HG03520 (cell line): ENCODE measurements at regions not wholly inside any gene's neighbourhood (a gene's known extent, or its start where the extent isn't known, plus 50 kb on each side); places are given as distances from the start of the nearest gene placed in this dataset.

Source experiments
- ATAC-seq: cut with Tn5 transposase; IDR thresholded peaks from one replicate; pipeline ENCODE4 v1.9.1; 2021; ENCODE audit warnings: mild to moderate bottlenecking, moderate library complexity; ENCODE audit not compliant: unreplicated experiment

DNA sequence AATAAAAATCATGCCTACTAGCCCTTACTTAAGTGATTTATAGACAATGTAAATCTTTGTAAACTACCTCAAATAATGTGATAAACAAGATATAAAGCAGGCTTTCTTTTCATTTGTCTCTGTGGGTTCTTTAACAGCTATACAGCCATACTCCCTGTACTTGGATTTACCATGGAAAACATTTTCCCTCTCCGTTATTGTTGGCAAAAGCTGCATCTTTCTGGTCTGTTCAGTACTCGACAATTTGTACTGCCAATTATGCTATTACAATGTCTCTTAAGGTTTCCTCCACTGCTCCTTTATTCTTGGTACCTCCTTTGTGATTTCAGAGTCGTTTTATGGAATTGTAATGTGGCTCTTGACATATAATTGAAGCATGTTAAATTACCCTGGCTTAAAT, 426.3 kb upstream of the PKDCC start:
- no peak for ATAC-seq

GRCh38 chr2:41622301-41622700, 425.5 kb upstream of the PKDCC start:
- ATAC-seq = no peak

DNA sequence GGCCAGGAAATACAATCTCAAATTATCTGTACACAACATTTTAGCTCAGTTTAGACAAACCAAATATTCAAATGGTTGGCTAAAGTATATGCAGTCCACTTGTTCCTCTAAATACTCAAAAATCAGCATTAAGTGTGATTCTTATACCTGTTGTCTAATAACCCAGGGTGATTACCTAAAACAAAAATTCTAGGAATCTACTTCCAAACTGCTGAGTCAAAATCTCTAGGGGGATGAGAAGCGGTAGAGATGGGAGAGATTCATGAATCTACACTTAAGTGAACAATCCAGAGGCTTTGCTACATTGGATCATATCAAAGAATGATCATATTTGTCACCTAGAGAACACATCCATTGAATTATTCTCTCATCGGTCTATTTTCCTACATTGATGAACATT, 420.9 kb upstream of the PKDCC start:
- no peak for ATAC-seq

DNA sequence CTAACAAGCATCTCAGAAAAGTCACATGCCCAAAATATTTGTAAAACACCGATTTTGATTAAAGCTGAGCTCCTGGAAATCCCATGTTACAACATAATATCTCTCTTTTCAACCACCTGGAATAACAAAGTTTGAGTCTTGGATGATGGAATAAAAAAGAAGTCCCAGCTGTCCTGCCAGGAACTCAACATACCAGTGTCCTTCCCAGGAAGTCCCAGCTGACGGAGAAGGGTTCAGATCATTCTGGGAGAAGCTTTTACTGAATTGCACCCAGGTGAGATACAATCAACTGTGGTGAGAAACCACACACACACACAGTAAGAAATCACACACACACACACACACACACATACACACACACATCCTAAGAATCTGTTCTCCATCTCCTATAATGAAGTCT, 413.1 kb upstream of the PKDCC start:
- ATAC-seq = no peak

GRCh38 chr2:41644936-41645335, 402.9 kb upstream of the PKDCC start:
- no peak for ATAC-seq

DNA sequence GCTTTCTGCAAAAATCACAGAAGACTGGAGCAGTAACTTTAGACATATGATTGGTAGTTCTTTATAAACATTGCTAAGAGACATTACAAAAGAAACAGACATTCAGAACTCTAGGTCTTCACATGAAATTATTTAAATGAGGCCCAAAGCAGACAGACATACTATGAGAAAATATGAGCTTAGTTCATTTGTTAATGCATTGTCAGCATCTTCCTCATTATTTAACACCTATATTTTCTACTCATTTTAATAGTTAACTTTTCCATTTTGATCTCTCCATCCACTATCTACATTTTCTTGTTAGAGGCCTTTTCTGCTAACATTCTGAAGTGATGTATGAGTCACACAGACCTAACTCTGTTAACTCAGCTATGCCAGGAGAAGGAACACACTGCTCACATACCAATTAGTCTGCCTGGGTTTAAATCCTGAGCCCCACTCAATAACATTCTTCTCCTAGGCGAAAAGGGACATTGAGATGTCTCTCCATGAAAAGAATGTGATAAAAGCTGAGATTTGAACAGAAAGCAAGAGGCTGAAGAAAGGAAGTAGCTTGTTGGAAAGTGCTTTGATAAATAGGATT, 400.3 kb upstream of the PKDCC start:
- no peak for ATAC-seq

- no peak for ATAC-seq
Measured at GRCh38 chr2:41657226-41657625, 390.6 kb upstream of the PKDCC start.

DNA sequence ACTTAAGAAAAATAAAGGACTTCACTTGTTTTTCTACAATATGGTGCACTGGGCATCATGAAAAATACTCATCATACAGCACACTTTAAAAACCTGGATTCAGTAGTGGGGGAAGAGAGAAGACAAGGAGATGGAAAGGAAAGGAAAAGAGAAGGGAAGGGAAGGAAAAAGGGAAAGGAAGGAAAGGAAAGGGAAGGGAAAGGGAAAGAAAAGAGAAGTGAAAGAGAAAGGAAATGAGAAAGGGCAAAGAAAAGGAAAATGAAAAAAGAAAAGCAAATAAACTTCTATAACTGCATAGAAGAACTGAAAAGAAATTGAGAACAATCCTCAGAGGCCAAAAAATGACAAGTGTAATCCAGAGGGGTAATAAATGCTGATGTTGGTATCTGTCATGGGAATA, 388.1 kb upstream of the PKDCC start:
- no peak for ATAC-seq

GRCh38 chr2:41662461-41662860, 385.4 kb upstream of the PKDCC start:
- ATAC-seq = no peak

- no peak for ATAC-seq
Measured at GRCh38 chr2:41663056-41663455, 384.8 kb upstream of the PKDCC start.

DNA sequence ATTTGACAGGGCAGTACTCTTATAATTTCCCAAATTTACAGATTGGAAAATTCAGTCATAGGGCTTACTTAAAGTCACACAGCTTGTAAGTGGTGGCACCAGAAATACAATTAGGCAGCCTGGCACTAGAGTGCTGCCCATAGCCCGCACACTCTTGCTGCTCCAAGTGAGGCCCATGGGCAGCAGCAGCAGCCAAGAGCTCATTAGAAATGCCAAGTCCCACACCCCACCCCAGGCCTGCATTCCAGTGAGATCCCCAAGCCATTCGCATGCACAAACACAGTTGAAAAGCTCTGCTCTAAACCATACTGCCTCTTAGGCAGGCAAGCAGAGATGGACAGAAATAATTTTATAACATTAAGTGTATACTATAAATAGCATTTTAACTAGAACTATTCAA, 379.3 kb upstream of the PKDCC start:
- ATAC-seq = no peak

GRCh38 chr2:41678639-41679038, 369.2 kb upstream of the PKDCC start:
- no peak for ATAC-seq

DNA sequence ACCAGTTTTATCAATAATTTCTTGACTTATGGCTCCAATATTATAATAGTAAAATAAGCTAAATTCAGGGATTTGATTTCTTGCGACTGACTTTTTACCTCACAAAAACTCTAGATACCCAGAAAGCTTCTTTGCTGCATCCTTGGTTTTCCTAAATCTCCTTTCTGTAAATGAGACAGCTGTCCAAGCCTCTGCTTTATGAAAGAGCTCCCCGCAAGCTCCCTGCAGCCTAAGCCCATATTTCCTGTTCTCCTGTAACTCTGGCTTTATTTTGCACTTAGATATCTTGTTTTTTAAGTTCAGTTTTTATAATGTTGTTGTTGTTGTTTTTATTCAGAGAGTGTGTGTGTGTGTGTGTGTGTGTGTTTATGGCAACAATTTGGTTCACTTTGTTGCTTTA, 361.7 kb upstream of the PKDCC start:
- ATAC-seq = no peak

- ATAC-seq = no peak
Measured at GRCh38 chr2:41691561-41691960, 356.3 kb upstream of the PKDCC start.

DNA sequence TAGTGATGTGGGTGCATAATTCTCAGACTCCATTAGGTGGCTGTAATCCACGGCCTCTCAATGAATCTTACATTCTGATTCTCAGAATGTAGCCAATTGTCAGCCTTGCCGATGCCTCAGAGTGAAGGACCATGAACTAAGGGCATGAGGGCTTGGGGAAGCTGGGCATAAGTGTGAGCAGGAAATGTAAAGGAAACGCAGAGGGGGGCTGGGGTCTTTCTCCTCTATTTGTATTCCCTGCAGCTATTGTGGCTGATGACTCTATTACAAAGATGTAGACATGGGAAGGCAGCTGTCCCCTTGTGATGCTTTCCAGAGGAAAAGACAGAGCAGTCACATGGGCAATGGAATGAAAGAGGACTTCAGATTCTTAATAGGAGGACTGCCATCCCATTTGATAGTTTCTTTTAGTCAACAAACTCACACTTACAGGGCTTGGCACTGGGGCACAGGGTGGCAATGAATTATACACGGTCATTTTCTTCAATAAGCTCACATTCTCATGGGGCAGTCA, 353.2 kb upstream of the PKDCC start:
- ATAC-seq = no peak

DNA sequence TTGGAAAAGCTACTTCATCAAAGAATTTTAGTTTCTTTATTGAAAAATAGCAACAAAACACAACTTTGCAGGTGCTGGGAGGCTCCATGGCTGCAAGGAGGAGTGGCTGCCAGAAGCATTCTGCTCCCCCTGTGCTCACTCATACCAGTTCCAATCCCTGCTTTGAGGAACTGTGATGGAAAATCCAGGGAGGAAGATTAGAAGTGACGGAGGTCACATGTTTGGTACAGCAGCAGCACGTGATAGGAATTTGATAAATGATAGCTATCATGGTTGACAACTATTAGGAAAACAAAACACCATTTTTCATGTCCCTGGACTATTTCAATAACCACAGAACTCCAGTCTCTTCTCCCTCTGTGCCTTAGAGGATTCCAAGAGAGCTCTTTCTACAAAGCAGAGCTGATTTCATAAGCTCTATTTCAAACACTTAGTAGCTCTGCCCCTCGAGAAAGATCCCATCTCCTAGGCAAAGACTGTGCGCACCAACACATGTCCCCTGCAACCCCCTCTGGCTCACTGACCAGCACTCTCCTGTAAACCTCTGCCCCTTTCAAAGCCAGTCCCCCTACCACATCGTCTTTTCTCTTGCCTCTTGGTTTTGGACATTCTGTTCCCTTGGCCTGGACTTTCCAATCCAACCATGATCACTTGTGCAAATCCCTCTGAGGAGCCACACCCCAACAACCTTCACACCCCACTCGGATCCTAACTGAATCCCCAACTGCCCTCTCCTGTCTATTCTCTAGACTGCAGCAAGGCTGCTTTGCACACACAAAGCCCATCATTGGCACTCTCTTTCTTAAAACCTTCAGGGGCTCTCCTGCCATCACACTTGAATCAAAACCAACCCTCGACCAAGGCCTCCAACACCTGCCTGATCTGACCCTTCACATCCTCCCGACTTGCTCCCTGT, 352.4 kb upstream of the PKDCC start:
- no peak for ATAC-seq

- ATAC-seq = no peak
Measured at GRCh38 chr2:41697389-41697788, 350.4 kb upstream of the PKDCC start.

GRCh38 chr2:41698678-41699422, 349.0 kb upstream of the PKDCC start:
- ATAC-seq = no peak

DNA sequence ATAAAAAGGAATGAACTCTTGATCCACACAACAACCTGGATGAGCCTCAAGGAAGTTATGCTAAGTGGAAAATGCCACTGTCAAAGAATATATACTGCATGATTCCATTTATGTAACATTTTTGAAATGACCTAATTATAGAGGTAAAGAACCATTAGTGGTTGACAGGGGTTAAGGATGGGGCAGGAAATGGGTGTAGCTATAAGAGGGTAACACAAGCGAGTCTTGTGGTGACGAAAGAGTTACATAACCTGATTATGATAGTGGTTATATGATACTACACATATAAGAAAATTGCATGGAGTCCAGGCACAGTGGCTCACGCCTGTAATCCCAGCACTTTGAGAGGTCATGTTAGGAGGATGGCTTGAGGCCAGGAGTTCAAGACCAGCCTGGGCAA, 346.6 kb upstream of the PKDCC start:
- no peak for ATAC-seq

- ATAC-seq = no peak
Measured at GRCh38 chr2:41703123-41703522, 344.7 kb upstream of the PKDCC start.

GRCh38 chr2:41705634-41706033, 342.2 kb upstream of the PKDCC start:
- ATAC-seq = no peak

DNA sequence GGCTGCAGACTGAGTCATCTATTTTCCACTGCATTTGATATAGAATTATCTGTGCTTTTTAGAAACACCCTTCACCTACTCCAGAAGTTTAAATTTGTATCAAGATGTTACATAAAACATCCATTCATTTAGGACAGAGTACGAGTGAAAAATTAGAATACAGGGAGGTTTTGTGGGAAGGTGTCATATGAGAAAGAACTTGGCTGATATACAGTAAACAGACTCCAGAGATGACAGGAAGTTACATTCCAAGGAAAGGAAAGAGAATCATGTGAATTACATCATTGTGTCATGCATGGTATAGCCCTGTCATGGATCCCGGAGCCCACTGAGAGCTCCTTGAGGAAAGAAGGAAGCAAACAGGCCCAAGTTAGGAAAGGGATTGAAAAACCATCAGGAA, 341.5 kb upstream of the PKDCC start:
- no peak for ATAC-seq
